GM19043 (cell line): ENCODE measurements at regions not wholly inside any gene's neighbourhood (a gene's known extent, or its start where the extent isn't known, plus 50 kb on each side); places are given as distances from the start of the nearest gene placed in this dataset.
"Not testable (repeated sequence)": the region's sequence is repeated elsewhere in the genome, so short reads cannot be mapped to it uniquely, and the experiment has no call there.

Experiments
- ATAC-seq: cut with Tn5 transposase; IDR thresholded peaks from one replicate; pipeline ENCODE4 v1.9.1; 2021; ENCODE audit warnings: low read depth; ENCODE audit not compliant: unreplicated experiment

GRCh38 chr3:4897765-4898453 is 81.3 kb upstream of the BHLHE40 start:
- no peak for ATAC-seq

DNA sequence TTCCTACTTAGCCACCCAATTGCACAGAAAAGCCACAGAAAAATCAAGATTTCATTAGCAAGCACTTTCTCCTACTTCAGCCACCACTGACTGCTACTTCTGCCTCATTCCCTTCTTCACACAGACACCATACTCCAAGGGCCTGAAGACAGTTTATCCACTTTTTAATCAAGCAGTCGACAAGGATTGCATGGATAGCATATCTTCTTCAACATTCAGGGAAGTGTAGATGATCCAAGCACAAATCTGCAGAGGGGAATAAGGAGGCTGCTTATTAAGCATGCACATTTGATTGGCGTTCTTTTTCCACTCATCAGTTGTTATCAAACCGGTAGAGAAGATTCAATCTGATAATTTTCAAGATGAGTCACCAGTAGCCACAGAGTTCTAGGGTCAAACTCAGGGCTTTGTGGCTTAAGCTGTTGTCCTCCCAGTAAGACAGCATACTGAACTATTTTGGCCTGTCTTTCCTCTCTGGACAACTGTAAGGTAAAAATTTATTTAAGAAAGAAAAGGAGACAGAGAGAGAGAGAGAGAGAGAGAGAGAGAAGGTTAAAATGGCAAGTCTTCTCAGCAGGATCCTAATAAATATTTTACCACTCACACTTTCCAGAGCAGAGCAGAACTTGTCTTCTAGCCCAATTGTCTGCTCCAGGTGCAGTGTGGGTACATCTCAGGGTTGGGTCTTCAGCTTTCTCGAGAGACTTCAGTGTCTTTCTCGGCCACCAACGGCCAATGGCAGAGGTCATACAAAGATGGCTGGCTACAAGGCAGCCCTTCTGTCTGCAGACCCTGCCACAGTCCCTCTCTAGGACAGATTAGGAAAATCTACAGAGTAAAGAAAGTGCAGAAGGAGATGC is 80.6 kb upstream of the BHLHE40 start:
- peak; percentile 98 for ATAC-seq

- no peak for ATAC-seq
Measured at GRCh38 chr3:4899710-4900109, 79.5 kb upstream of the BHLHE40 start.

GRCh38 chr3:4900298-4900697 is 78.9 kb upstream of the BHLHE40 start:
- no peak for ATAC-seq

GRCh38 chr3:4904811-4905695 is 74.2 kb upstream of the BHLHE40 start:
- ATAC-seq = no peak

DNA sequence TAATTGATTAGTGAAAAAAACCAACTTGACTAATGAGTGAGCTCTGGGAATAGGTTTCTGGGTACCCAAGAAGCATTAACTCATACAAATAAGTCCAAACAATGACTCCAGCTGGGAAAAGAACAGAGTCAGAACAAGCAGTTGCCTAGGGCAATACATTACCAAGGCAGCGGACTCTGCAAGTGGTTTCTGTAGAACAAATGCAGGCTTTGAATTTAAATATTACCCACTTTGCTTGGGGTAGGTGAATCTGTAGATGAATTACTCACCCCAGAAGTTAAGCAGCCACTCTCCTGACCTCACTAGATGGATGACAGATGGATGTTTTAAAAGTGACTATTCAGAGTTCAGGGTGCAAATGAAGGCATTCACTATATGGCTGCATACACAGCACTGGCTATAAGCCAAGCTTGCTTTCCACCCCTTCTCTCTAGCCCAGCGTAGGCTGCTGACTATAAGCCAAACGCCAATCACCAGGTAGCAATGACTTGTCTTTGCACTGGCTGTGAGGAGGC is 73.1 kb upstream of the BHLHE40 start:
- ATAC-seq = no peak

GRCh38 chr3:4907050-4907449 is 72.2 kb upstream of the BHLHE40 start:
- ATAC-seq = no peak

- ATAC-seq = no peak
Measured at GRCh38 chr3:4907643-4908432, 71.4 kb upstream of the BHLHE40 start.

DNA sequence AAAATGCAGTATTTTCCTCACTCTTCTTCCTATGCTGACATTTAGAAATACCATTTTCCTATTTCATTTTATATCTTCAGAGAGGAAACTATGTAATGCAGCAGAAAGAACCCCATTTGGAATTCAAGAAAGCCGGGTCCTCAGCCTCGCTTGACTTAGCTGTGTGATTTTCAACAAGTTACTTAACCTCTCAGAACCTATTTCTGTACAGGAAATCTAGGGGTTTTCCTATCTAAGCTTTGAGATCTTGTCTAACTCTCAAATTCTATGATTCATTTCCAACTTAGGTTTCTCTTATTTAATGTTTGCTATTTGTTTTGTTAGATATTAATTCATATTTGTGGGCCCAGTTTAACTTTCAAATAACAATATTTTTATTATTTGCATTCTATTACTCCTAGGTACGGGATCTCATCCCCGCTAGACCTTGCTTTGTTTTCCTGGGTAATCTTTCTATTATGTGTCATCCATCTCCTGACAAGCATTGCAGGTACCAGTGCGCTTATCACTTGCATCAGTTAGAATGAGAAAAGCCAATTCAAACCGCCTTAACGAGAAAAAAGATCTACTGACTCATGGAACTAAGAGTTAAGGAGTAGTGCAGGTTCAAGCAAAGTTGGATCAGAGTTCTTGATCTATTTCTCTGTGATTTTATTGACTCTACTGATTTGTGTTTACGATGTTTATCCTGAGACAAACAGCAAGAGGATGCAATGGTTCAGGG is 70.6 kb upstream of the BHLHE40 start:
- no peak for ATAC-seq

GRCh38 chr3:4914464-4914863 is 64.8 kb upstream of the BHLHE40 start:
- ATAC-seq = no peak

DNA sequence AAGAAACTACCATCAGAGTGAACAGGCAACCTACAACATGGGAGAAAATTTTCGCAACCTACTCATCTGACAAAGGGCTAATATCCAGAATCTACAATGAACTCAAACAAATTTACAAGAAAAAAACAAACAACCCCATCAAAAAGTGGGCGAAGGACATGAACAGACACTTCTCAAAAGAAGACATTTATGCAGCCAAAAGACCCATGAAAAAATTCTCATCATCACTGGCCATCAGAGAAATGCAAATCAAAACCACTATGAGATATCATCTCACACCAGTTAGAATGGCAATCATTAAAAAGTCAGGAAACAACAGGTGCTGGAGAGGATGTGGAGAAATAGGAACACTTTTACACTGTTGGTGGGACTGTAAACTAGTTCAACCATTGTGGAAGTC is 57.6 kb upstream of the BHLHE40 start:
- ATAC-seq = not testable (repeated sequence)

- ATAC-seq = no peak
Measured at GRCh38 chr3:4926892-4927291, 52.3 kb upstream of the BHLHE40 start.

DNA sequence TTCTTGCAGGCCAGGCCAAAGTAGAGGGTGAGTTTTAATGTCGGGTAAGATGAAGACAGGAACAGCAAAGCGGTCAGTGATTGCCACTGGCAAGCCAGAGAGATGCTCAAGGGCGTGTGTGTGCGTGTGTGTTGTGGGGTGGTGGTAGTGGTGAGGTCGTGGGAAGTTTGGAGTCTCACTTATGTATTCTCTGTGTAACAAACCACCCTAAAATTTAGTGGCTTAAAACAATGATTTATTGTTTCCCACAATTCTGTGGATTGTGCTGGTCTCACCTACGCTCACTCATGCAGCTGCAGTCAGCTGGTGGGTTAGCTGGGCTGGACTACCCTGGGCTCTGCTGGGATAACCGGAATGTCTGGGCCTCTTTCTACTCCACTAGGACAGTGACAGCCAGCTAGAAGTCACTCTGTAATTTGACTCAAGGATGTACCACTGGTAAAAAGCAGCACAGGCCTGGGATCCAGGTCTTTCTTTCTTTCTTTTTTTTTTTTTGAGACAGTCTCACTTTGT is 50.9 kb upstream of the BHLHE40 start:
- no peak for ATAC-seq
